ENCODE measurements at regions not wholly inside any gene's neighbourhood (a gene's known extent, or its start where the extent isn't known, plus 50 kb on each side); places are given as distances from the start of the nearest gene placed in this dataset.
"Not testable (repeated sequence)": the region's sequence is repeated elsewhere in the genome, so short reads cannot be mapped to it uniquely, and the experiment has no call there.

- DNase-seq (ENCODE audit: low read depth) = no peak
Observed at GRCh38 chr12:89775063-89775985, 66.7 kb upstream of the ATP2B1 start.

GRCh38 chr12:89774645-89775044, 66.0 kb upstream of the ATP2B1 start:
- no peak for DNase-seq (ENCODE audit: low read depth)

- no peak for DNase-seq (ENCODE audit: low read depth)
Observed at GRCh38 chr12:89770391-89770790, 61.8 kb upstream of the ATP2B1 start.

- DNase-seq (ENCODE audit: low read depth) = no peak
Observed at GRCh38 chr12:89769483-89769818, 60.8 kb upstream of the ATP2B1 start.

GRCh38 chr12:89768586-89769482, 60.2 kb upstream of the ATP2B1 start:
- DNase-seq (ENCODE audit: low read depth) = no peak

- no peak for DNase-seq (ENCODE audit: low read depth)
Observed at GRCh38 chr12:89765959-89766824, 57.6 kb upstream of the ATP2B1 start.

GRCh38 chr12:89764164-89764563, 55.5 kb upstream of the ATP2B1 start:
- not testable (repeated sequence) for DNase-seq (ENCODE audit: low read depth)

GRCh38 chr12:89762498-89763170, 54.0 kb upstream of the ATP2B1 start:
- no peak for DNase-seq (ENCODE audit: low read depth)

- no peak for DNase-seq (ENCODE audit: low read depth)
Observed at GRCh38 chr12:89760783-89761182, 52.1 kb upstream of the ATP2B1 start.
